ENCODE measurements at regions not wholly inside any gene's neighbourhood (a gene's known extent, or its start where the extent isn't known, plus 50 kb on each side); places are given as distances from the start of the nearest gene placed in this dataset.

DNA sequence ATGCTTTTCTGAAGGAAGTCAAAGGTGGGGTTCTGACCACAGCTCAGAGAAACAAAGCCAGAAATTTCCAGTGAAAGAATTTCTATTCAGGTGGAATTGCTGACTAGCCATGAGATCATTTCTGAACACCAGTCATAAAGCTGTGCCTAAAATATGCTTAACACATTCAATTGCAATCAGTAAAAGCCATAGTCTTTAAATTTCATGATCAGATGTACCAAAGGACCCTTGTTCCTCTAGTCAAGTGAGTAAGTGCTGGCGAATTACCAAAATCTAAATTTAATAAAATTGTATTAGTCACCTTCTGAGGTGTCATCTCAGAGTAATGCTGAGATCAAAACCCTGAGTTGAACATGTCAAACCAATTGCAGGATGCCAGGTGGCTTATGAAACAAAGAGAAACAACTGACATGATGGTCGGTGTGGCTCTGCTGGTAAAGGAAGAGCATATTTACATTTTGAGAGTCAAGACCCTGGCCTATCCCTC lies 334.2 kb upstream of the CCNH start:
- TF ChIP-seq, protein P1, sequence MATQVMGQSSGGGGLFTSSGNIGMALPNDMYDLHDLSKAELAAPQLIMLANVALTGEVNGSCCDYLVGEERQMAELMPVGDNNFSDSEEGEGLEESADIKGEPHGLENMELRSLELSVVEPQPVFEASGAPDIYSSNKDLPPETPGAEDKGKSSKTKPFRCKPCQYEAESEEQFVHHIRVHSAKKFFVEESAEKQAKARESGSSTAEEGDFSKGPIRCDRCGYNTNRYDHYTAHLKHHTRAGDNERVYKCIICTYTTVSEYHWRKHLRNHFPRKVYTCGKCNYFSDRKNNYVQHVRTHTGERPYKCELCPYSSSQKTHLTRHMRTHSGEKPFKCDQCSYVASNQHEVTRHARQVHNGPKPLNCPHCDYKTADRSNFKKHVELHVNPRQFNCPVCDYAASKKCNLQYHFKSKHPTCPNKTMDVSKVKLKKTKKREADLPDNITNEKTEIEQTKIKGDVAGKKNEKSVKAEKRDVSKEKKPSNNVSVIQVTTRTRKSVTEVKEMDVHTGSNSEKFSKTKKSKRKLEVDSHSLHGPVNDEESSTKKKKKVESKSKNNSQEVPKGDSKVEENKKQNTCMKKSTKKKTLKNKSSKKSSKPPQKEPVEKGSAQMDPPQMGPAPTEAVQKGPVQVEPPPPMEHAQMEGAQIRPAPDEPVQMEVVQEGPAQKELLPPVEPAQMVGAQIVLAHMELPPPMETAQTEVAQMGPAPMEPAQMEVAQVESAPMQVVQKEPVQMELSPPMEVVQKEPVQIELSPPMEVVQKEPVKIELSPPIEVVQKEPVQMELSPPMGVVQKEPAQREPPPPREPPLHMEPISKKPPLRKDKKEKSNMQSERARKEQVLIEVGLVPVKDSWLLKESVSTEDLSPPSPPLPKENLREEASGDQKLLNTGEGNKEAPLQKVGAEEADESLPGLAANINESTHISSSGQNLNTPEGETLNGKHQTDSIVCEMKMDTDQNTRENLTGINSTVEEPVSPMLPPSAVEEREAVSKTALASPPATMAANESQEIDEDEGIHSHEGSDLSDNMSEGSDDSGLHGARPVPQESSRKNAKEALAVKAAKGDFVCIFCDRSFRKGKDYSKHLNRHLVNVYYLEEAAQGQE (IDR thresholded peaks at IDR 0.05; ENCODE audit: insufficient read depth in 1 of 2, low read depth in 2 of 2, low read length in 2 of 2): no peak
- TF ChIP-seq FOXP2 (optimal IDR thresholded peaks at IDR 0.05; ENCODE audit: borderline replicate concordance, extremely low read depth, extremely low read length, insufficient read depth) (no peak), SIN3A (IDR thresholded peaks at IDR 0.05; ENCODE audit: borderline replicate concordance, insufficient read depth, low read length) (no peak), POLR2AphosphoS5 (IDR thresholded peaks at IDR 0.05; ENCODE audit: low read depth, low read length) (no peak), TAF1 (IDR thresholded peaks at IDR 0.05; ENCODE audit: borderline replicate concordance, insufficient read depth, low read length) (no peak)

DNA sequence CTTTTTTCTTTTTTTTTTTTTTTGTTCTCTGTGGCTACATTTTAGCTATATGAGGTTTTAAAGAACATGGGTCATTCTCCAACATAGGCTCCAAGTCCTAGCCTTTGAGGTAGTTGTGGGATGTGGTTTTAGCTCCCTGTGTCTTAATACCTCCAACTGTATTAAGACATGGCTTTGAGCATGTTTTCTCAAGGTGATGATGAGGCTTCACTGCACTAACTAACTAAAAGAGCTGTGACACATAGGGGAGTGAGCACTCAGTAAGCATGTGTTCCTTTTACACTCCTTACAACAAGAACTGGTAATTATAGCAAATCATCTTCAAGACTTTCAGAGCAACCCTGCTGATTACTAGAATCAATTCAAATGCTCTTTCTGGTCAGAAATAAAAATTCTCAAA lies 333.6 kb upstream of the CCNH start:
- TF ChIP-seq FOXP2 (optimal IDR thresholded peaks at IDR 0.05; ENCODE audit: borderline replicate concordance, extremely low read depth, extremely low read length, insufficient read depth) (no peak), POLR2AphosphoS5 (IDR thresholded peaks at IDR 0.05; ENCODE audit: low read depth, low read length) (no peak), SIN3A (IDR thresholded peaks at IDR 0.05; ENCODE audit: borderline replicate concordance, insufficient read depth, low read length) (no peak), TAF1 (IDR thresholded peaks at IDR 0.05; ENCODE audit: borderline replicate concordance, insufficient read depth, low read length) (no peak)
- TF ChIP-seq, protein P1 (IDR thresholded peaks at IDR 0.05; ENCODE audit: insufficient read depth in 1 of 2, low read depth in 2 of 2, low read length in 2 of 2): no peak

DNA sequence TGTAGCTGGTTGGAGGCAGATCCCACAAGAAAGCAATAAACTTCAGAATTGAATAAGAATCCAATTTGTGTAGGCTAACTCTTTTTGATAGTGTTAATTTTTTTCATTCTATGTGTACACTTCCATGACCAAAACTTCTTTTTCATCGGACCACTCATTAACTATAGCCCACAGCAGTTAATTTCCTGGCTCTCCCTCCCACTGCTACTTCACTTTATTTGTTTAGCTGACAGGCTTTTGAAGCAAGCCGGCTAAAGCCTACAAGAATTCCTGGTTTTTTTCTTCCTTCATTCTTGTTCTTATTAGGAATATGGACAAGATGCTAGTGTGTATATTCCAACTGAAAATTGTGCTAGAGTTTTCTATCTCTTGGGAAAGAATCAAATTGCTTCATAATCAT lies 329.2 kb upstream of the CCNH start:
- TF ChIP-seq, protein P1 (IDR thresholded peaks at IDR 0.05; ENCODE audit: insufficient read depth in 1 of 2, low read depth in 2 of 2, low read length in 2 of 2): no peak
- TF ChIP-seq FOXP2 (optimal IDR thresholded peaks at IDR 0.05; ENCODE audit: borderline replicate concordance, extremely low read depth, extremely low read length, insufficient read depth) (no peak), SIN3A (IDR thresholded peaks at IDR 0.05; ENCODE audit: borderline replicate concordance, insufficient read depth, low read length) (no peak), POLR2AphosphoS5 (IDR thresholded peaks at IDR 0.05; ENCODE audit: low read depth, low read length) (no peak), TAF1 (IDR thresholded peaks at IDR 0.05; ENCODE audit: borderline replicate concordance, insufficient read depth, low read length) (no peak)

DNA sequence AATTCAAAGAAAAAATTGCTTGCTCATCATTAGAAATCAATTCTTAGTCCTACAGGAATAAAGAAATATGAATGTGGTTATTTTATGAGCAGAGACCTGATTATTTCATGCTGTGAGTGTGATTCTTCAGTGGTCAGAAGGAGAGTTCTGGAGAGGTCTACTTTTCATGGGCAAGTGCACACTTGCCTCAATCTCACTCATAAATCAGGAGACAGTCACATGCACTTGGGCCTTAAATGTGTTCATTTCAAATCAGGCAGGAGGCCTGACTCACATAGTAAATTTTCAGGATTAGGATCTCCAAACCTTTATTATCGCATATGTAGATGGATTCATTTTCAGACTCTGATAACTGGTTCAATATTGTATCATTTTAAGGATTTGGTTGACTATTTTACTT lies 323.2 kb upstream of the CCNH start:
- TF ChIP-seq POLR2AphosphoS5 (IDR thresholded peaks at IDR 0.05; ENCODE audit: low read depth, low read length): no peak
- TF ChIP-seq, protein P1 (IDR thresholded peaks at IDR 0.05; ENCODE audit: insufficient read depth in 1 of 2, low read depth in 2 of 2, low read length in 2 of 2): no peak
- no peak for TF ChIP-seq FOXP2 (optimal IDR thresholded peaks at IDR 0.05; ENCODE audit: borderline replicate concordance, extremely low read depth, extremely low read length, insufficient read depth)
- no peak for TF ChIP-seq TAF1 (IDR thresholded peaks at IDR 0.05; ENCODE audit: borderline replicate concordance, insufficient read depth, low read length)

DNA sequence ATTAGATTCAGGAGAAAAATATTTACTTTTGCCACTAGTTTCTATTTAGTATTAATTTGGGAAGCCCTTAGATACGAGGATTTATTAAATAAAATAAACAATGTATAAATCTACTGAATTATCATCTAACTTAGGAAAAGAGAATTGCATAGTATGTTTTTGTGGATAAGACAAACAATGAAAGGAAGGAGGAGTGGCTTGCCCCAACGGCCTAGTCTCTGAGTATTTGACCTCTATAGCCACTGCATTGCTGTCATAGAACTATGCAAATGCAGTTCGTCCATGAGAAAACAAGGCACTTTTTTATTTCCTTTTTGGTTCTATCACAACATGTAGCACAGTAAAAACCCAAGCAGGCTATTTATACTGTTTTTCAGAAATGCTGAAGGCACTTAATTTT lies 321.2 kb upstream of the CCNH start:
- TF ChIP-seq SIN3A (IDR thresholded peaks at IDR 0.05; ENCODE audit: borderline replicate concordance, insufficient read depth, low read length) (no peak), TAF1 (IDR thresholded peaks at IDR 0.05; ENCODE audit: borderline replicate concordance, insufficient read depth, low read length) (no peak)
- TF ChIP-seq, protein P1 (IDR thresholded peaks at IDR 0.05; ENCODE audit: insufficient read depth in 1 of 2, low read depth in 2 of 2, low read length in 2 of 2): no peak
